ENCODE measurements at regions not wholly inside any gene's neighbourhood (a gene's known extent, or its start where the extent isn't known, plus 50 kb on each side); places are given as distances from the start of the nearest gene placed in this dataset.

GRCh38 chrX:149280011-149280410 is 225.1 kb downstream of the IDS start:
- Histone ChIP-seq H3K27ac (ENCODE audit: low read length) (no peak overlapping the region), H3K9me3 (ENCODE audit: control insufficient read depth, insufficient read depth, low read length) (no peaks in the 10 kb centered on the region), H3K36me3 (ENCODE audit: control insufficient read depth, insufficient read depth, low read length) (no peaks in the 10 kb centered on the region), H3K4me3 (ENCODE audit: low read length) (no peak overlapping the region), H3K27me3 (ENCODE audit: control insufficient read depth, insufficient read depth, low read length) (no peaks in the 10 kb centered on the region), H3K4me1 (ENCODE audit: control insufficient read depth, insufficient read depth, low read length) (no peaks in the 10 kb centered on the region)
- no peak for DNase-seq (ENCODE audit: low read depth, low spot score)

DNA sequence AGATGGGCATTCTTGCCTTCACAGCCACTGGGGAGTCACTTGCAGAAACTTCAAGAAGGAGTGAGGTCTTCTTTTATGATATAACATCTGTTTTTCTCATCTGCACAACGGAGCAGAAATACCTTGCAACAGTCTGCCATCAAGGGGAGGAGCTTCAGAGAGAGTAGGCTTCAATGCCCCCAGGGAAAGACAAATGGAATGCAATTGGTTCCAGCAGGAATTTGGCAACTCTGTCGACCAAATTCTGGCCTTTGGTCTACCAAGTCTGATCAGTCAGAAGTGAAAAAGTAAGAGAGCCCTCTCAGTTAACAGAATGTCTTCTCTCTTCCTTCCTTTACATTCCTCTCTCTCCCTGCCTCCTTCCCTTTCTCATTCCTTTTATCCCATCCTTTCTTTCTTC is 229.3 kb downstream of the IDS start:
- Histone ChIP-seq H3K27me3 (ENCODE audit: control insufficient read depth, insufficient read depth, low read length) (no peaks in the 10 kb centered on the region), H3K9me3 (ENCODE audit: control insufficient read depth, insufficient read depth, low read length) (no peaks in the 10 kb centered on the region), H3K27ac (ENCODE audit: low read length) (no peak overlapping the region), H3K4me1 (ENCODE audit: control insufficient read depth, insufficient read depth, low read length) (no peaks in the 10 kb centered on the region), H3K4me3 (ENCODE audit: low read length) (no peak overlapping the region), H3K36me3 (ENCODE audit: control insufficient read depth, insufficient read depth, low read length) (no peaks in the 10 kb centered on the region)
- no CpG with 5 or more reads among the region's 2 CpGs for WGBS (ENCODE audit: insufficient coverage, insufficient read length)
- DNase-seq (ENCODE audit: low read depth, low spot score): no peak

DNA sequence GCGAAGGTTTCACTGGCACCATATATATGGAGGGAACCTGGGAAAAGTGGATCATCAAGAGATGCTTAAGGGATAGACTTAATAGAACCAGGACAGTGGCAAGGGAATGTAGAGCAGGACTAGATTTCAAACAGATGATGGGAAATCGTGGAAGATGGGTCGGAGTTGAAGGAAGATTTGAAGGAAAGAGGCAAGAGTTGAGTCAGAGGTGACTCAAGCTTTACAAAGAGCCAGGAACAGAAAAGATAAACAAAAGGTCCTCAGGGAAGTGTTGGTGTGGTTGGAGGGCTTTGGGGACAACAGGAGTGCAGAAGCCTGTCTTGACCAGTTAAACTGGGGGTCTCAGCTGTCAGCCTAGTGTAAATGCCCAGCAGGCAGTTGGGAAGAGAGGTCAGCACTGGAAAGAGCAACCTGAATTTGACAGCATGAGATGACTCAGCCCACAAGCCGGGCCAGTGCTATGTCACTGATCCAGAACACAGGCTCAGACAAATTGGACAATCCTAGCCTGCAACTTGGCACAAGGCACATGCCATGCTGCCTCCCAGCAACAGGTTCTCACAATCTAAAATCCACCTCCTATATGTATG is 230.5 kb downstream of the IDS start:
- Histone ChIP-seq H3K9me3 (ENCODE audit: control insufficient read depth, insufficient read depth, low read length) (no peaks in the 10 kb centered on the region), H3K4me1 (ENCODE audit: control insufficient read depth, insufficient read depth, low read length) (no peaks in the 10 kb centered on the region), H3K4me3 (ENCODE audit: low read length) (no peak overlapping the region), H3K27ac (ENCODE audit: low read length) (no peak overlapping the region), H3K27me3 (ENCODE audit: control insufficient read depth, insufficient read depth, low read length) (no peaks in the 10 kb centered on the region), H3K36me3 (ENCODE audit: control insufficient read depth, insufficient read depth, low read length) (no peaks in the 10 kb centered on the region)
- DNase-seq (ENCODE audit: low read depth, low spot score): no peak
- 100% methylated on average over 2 of the region's 4 CpGs for WGBS (ENCODE audit: insufficient coverage, insufficient read length)

- H3K27ac ChIP-seq (ENCODE audit: low read length): no peak overlapping the region
- H3K27me3 ChIP-seq (ENCODE audit: control insufficient read depth, insufficient read depth, low read length): no peaks in the 10 kb centered on the region
- H3K36me3 ChIP-seq (ENCODE audit: control insufficient read depth, insufficient read depth, low read length): no peaks in the 10 kb centered on the region
- H3K4me1 ChIP-seq (ENCODE audit: control insufficient read depth, insufficient read depth, low read length): no peaks in the 10 kb centered on the region
- no CpG with 5 or more reads among the region's 10 CpGs for WGBS (ENCODE audit: insufficient coverage, insufficient read length)
- DNase-seq (ENCODE audit: low read depth, low spot score): no peak
- H3K4me3 ChIP-seq (ENCODE audit: low read length): no peak overlapping the region
- H3K9me3 ChIP-seq (ENCODE audit: control insufficient read depth, insufficient read depth, low read length): no peaks in the 10 kb centered on the region
Observed at GRCh38 chrX:149272690-149273463, 232.2 kb downstream of the IDS start.

DNA sequence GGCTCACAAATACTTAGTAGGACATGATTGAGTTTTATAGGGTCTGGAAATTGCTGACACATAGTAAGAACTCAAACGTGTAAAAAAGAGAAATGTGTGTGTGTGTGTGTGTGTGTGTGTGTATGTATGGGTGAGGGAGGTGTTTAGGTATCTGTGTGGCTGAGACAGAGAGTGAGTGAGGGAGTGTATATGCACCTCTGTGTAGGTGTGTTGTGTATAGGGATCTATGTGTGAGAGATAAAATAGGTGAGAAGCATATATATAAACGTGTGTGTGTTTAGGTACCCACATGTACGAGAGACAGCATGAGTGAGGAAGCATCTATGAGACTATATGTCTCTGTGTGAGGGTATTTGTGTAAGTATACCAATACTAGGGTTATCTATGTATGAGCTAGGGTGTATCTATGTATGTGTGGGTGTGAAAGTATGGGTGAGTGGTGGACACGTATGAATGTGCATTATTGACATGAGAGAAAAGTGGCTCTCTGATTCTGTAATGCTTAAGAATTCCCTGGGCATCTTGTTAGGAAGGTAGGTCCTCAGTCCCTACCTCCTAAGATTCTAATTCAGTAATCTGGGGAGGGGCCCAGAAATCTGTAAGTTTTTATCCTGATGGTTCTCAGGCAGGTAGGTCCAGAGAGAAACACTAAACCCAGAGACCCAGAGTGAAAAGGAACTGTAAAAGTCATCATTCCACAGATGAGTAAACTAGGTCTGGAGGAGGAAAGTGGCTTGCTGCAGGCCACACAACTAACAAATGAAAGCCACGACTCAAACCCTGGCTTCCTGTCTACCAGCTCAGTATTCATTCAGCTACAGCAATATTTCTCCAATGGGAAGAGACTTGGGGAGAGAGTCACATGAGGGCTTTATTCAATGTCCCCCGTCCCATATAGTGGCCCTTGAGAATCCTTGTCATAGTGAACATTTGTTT is 237.0 kb downstream of the IDS start:
- Histone ChIP-seq H3K4me1 (ENCODE audit: control insufficient read depth, insufficient read depth, low read length) (no peaks in the 10 kb centered on the region), H3K27me3 (ENCODE audit: control insufficient read depth, insufficient read depth, low read length) (no peaks in the 10 kb centered on the region), H3K9me3 (ENCODE audit: control insufficient read depth, insufficient read depth, low read length) (no peaks in the 10 kb centered on the region), H3K4me3 (ENCODE audit: low read length) (no peak overlapping the region), H3K36me3 (ENCODE audit: control insufficient read depth, insufficient read depth, low read length) (no peaks in the 10 kb centered on the region), H3K27ac (ENCODE audit: low read length) (no peak overlapping the region)
- WGBS (ENCODE audit: insufficient coverage, insufficient read length): 100% methylated on average over 1 of the region's 6 CpGs
- DNase-seq (ENCODE audit: low read depth, low spot score): no peak

DNA sequence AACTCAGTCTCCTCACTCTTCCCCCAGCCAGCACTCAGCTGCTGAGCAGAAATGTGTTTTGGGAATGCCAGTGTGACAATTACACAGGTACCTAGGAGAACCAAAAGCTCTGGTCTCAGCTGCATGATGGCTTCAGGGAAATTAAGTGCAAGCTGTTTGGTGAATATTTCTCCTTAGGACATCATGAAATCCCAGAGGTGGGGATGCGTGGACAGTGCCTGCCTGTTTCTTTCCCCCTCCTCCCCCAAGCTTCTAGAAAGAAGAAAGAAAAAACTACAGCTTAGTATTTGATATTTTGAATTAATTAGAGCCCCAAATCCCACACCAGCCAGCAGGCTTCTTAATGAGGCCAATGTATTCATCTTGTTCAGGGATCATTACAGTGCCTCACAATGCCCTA is 243.0 kb downstream of the IDS start:
- no peak for DNase-seq (ENCODE audit: low read depth, low spot score)
- H3K4me3 ChIP-seq (ENCODE audit: low read length): no peak overlapping the region

DNA sequence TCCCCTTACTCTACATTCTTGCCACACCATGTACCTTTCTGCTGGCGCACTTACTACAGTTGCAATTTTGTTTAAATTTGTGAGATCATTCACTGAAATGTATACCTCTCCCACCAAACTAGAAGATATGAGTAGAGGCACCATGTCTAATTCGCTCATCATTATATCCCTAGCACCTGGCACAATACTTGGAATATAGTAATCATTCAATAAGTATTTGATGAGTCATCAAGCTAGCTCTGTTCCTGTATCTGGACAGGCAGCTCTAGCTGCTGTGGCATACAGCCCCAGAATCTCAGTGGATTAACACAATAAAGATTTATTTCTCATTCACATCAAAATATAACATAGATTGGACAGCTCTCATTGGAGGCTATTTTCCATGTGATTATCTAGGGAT is 245.9 kb downstream of the IDS start:
- no peaks in the 10 kb centered on the region for H3K9me3 ChIP-seq (ENCODE audit: control insufficient read depth, insufficient read depth, low read length)
- no peaks in the 10 kb centered on the region for H3K27me3 ChIP-seq (ENCODE audit: control insufficient read depth, insufficient read depth, low read length)
- WGBS (ENCODE audit: insufficient coverage, insufficient read length): no CpG with 5 or more reads among the region's 2 CpGs
- no peak for DNase-seq (ENCODE audit: low read depth, low spot score)
- H3K27ac ChIP-seq (ENCODE audit: low read length): no peak overlapping the region
- no peak overlapping the region for H3K4me3 ChIP-seq (ENCODE audit: low read length)
- no peaks in the 10 kb centered on the region for H3K4me1 ChIP-seq (ENCODE audit: control insufficient read depth, insufficient read depth, low read length)
- H3K36me3 ChIP-seq (ENCODE audit: control insufficient read depth, insufficient read depth, low read length): no peaks in the 10 kb centered on the region

More for the DNA sequence above, 243.0 kb downstream of the IDS start:
- no peaks in the 10 kb centered on the region for H3K9me3 ChIP-seq (ENCODE audit: control insufficient read depth, insufficient read depth, low read length)
- WGBS (ENCODE audit: insufficient coverage, insufficient read length): no CpG with 5 or more reads among the region's 1 CpG
- H3K27me3 ChIP-seq (ENCODE audit: control insufficient read depth, insufficient read depth, low read length): no peaks in the 10 kb centered on the region
- H3K4me1 ChIP-seq (ENCODE audit: control insufficient read depth, insufficient read depth, low read length): no peaks in the 10 kb centered on the region
- H3K27ac ChIP-seq (ENCODE audit: low read length): no peak overlapping the region
- no peaks in the 10 kb centered on the region for H3K36me3 ChIP-seq (ENCODE audit: control insufficient read depth, insufficient read depth, low read length)

DNA sequence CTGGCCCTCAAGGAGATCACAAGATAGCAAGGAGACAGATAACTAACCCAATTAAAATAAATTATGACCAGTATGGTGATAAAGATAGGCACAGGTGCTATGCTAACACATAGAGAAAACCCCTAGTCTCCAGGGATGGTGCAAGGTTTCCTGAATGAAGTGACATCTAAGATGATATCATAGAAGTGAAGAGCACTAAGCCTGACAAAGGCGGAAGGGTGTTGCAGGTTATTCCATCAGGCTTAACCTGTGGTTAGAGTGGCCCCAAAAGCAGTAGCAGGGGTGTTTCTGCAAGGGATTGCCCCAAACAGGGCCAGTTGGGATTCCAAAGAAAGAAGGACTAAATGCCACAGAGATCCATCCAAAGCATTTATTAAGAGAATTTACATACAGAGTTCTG is 249.2 kb downstream of the IDS start:
- no peak overlapping the region for H3K4me3 ChIP-seq (ENCODE audit: low read length)
- no peaks in the 10 kb centered on the region for H3K27me3 ChIP-seq (ENCODE audit: control insufficient read depth, insufficient read depth, low read length)
- H3K4me1 ChIP-seq (ENCODE audit: control insufficient read depth, insufficient read depth, low read length): no peaks in the 10 kb centered on the region
- H3K27ac ChIP-seq (ENCODE audit: low read length): no peak overlapping the region
- no peaks in the 10 kb centered on the region for H3K36me3 ChIP-seq (ENCODE audit: control insufficient read depth, insufficient read depth, low read length)
- WGBS (ENCODE audit: insufficient coverage, insufficient read length): no CpG with 5 or more reads among the region's 1 CpG
- no peaks in the 10 kb centered on the region for H3K9me3 ChIP-seq (ENCODE audit: control insufficient read depth, insufficient read depth, low read length)
- no peak for DNase-seq (ENCODE audit: low read depth, low spot score)

GRCh38 chrX:149248073-149248625 is 257.0 kb downstream of the IDS start:
- no peak for DNase-seq (ENCODE audit: low read depth, low spot score)
- Histone ChIP-seq H3K36me3 (ENCODE audit: control insufficient read depth, insufficient read depth, low read length) (no peaks in the 10 kb centered on the region), H3K9me3 (ENCODE audit: control insufficient read depth, insufficient read depth, low read length) (no peaks in the 10 kb centered on the region), H3K4me1 (ENCODE audit: control insufficient read depth, insufficient read depth, low read length) (no peaks in the 10 kb centered on the region), H3K27me3 (ENCODE audit: control insufficient read depth, insufficient read depth, low read length) (no peaks in the 10 kb centered on the region), H3K4me3 (ENCODE audit: low read length) (no peak overlapping the region), H3K27ac (ENCODE audit: low read length) (no peak overlapping the region)
- no CpG with 5 or more reads among the region's 3 CpGs for WGBS (ENCODE audit: insufficient coverage, insufficient read length)

- Histone ChIP-seq H3K36me3 (ENCODE audit: control insufficient read depth, insufficient read depth, low read length) (no peaks in the 10 kb centered on the region), H3K27me3 (ENCODE audit: control insufficient read depth, insufficient read depth, low read length) (no peaks in the 10 kb centered on the region), H3K4me1 (ENCODE audit: control insufficient read depth, insufficient read depth, low read length) (no peaks in the 10 kb centered on the region; the same call in 1 of the 2 replicates), H3K9me3 (ENCODE audit: control insufficient read depth, insufficient read depth, low read length) (no peaks in the 10 kb centered on the region), H3K27ac (ENCODE audit: low read length) (no peak overlapping the region), H3K4me3 (ENCODE audit: low read length) (no peak overlapping the region)
- no CpG with 5 or more reads among the region's 2 CpGs for WGBS (ENCODE audit: insufficient coverage, insufficient read length)
- DNase-seq (ENCODE audit: low read depth, low spot score): no peak
Observed at GRCh38 chrX:149230689-149231088, 274.4 kb downstream of the IDS start.

All from iPS DF 6.9 (cell line).